GM23248 (cell line): ENCODE measurements at regions not wholly inside any gene's neighbourhood (a gene's known extent, or its start where the extent isn't known, plus 50 kb on each side); places are given as distances from the start of the nearest gene placed in this dataset.
"Not testable (repeated sequence)": the region's sequence is repeated elsewhere in the genome, so short reads cannot be mapped to it uniquely, and the experiment has no call there.

Experiments
- DNase-seq: peaks from one replicate; pipeline ENCODE4 v3.0.0-alpha.2; 2015
- H2AFZ ChIP-seq: fragments of 200-600 bp; sonication (generic); 2 replicates; pipeline ENCODE4 v1.6.1; 2016; ENCODE audit warnings: antibody characterized with exemption
- H3F3A ChIP-seq: fragments of 200-600 bp; sonication (generic); 2 replicates; pipeline ENCODE4 v1.6.1; 2016; ENCODE audit warnings: mild to moderate bottlenecking, antibody characterized with exemption, mixed run types; ENCODE audit not compliant: insufficient read depth
- H3K27ac ChIP-seq: fragments of 200-600 bp; sonication (generic); 2 replicates; pipeline ENCODE4 v1.5.1; 2016; ENCODE audit warnings: mild to moderate bottlenecking
- H3K27me3 ChIP-seq: fragments of 200-600 bp; sonication (generic); replicated peaks from 2 replicates; pipeline ENCODE4 v1.6.1; 2016; ENCODE audit warnings: mild to moderate bottlenecking; ENCODE audit not compliant: insufficient read depth
- H3K36me3 ChIP-seq: fragments of 200-600 bp; sonication (generic); 2 replicates; pipeline ENCODE4 v1.6.1; 2016; ENCODE audit warnings: low read depth, mild to moderate bottlenecking
- H3K4me1 ChIP-seq: fragments of 200-600 bp; sonication (generic); 2 replicates; pipeline ENCODE4 v1.6.1; 2016; ENCODE audit warnings: mild to moderate bottlenecking; ENCODE audit not compliant: insufficient read depth
- H3K4me2 ChIP-seq: fragments of 200-600 bp; sonication (generic); one replicate; pipeline ENCODE4 v1.6.1; 2016; ENCODE audit warnings: mild to moderate bottlenecking; ENCODE audit not compliant: unreplicated experiment
- H3K4me3 ChIP-seq: fragments of 200-600 bp; sonication (generic); 2 replicates; pipeline ENCODE4 v1.5.1; 2016; ENCODE audit warnings: mild to moderate bottlenecking
- H3K79me2 ChIP-seq: fragments of 200-600 bp; sonication (generic); 2 replicates; pipeline ENCODE4 v1.6.1; 2016; ENCODE audit warnings: mild to moderate bottlenecking; ENCODE audit not compliant: insufficient read depth
- H3K9ac ChIP-seq: fragments of 200-600 bp; sonication (generic); 2 replicates; pipeline ENCODE4 v1.6.1; 2016; ENCODE audit warnings: mild to moderate bottlenecking
- H3K9me2 ChIP-seq: fragments of 200-600 bp; sonication (generic); 2 replicates; pipeline ENCODE4 v1.6.1; 2016; ENCODE audit warnings: mixed run types, mild to moderate bottlenecking, moderate library complexity; ENCODE audit not compliant: insufficient read depth
- H3K9me3 ChIP-seq: fragments of 200-600 bp; sonication (generic); one replicate; pipeline ENCODE4 v1.6.1; 2017; ENCODE audit warnings: low read depth
- H4K20me1 ChIP-seq: fragments of 200-600 bp; sonication (generic); 2 replicates; pipeline ENCODE4 v1.6.0; 2016; ENCODE audit not compliant: insufficient read depth
- EZH2 ChIP-seq: fragments of 200-600 bp; sonication (generic); IDR thresholded peaks from 2 replicates; pipeline ENCODE4 v1.6.1; 2018; ENCODE audit warnings: antibody characterized with exemption, mild to moderate bottlenecking; ENCODE audit not compliant: insufficient read depth, poor library complexity, severe bottlenecking
- EZH2phosphoT487 ChIP-seq: fragments of 200-600 bp; sonication (generic); IDR thresholded peaks from 2 replicates; pipeline ENCODE4 v1.6.1; 2018; ENCODE audit warnings: antibody characterized with exemption, moderate library complexity, mild to moderate bottlenecking, low read depth; ENCODE audit not compliant: insufficient read depth
- WGBS, 2 experiments: methylation state at CpG; one replicate each; pipeline ENCODE4 v1.1.6; 2015 to 2017; ENCODE audit warnings: low lambda C conversion rate in 2 of 2, low coverage in 1 of 2; ENCODE audit errors: missing lambda C conversion rate in 2 of 2; 5-methylcytosine and 5-hydroxymethylcytosine counted together
- in situ Hi-C: fragments of 300-500 bp; cut with MboI; formaldehyde crosslinking; loops from 2 replicates; pipeline ENCODE4 v1.15.0; 2020

DNA sequence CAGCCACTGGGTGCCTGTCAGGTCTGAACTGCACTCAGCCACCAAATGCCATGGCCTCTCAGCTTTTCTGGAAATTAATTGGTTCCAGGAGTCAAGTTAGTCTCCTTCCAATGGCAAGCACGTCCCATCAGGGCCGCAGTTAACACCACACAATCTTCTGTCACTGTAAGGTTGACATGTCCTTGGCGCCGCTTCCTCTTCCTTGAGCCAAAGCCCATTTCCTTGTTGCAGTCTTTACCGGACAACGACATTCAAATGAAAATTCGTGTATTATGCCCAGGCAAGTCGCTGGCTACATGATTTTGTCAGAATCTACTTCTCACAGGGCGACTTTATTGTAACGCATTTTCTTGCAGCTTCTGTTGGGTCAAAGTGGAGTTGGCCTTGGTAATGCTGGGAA is 430.6 kb upstream of the KAZN start:
- no peak overlapping the region for H3K27ac ChIP-seq
- no peak overlapping the region for H3K9ac ChIP-seq
- no peak overlapping the region for H2AFZ ChIP-seq
- H3K79me2 ChIP-seq = no peaks in the 10 kb centered on the region
- no peaks in the 10 kb centered on the region for H3K4me1 ChIP-seq
- no peaks in the 10 kb centered on the region for H3K9me2 ChIP-seq
- 29 to 30% methylated on average over 10 of the region's 10 CpGs for WGBS, 2 experiments
- in situ Hi-C loops = no loop called here
- H3F3A ChIP-seq = no peaks in the 10 kb centered on the region
- H3K27me3 ChIP-seq = no peaks in the 10 kb centered on the region
- TF ChIP-seq EZH2 (no peak), EZH2phosphoT487 (no peak)
- H3K4me2 ChIP-seq = no peak overlapping the region
- H3K9me3 ChIP-seq = no peaks in the 10 kb centered on the region
- H3K36me3 ChIP-seq = no peaks in the 10 kb centered on the region
- H4K20me1 ChIP-seq = no peaks in the 10 kb centered on the region
- H3K4me3 ChIP-seq = no peak overlapping the region
- DNase-seq = no peak

DNA sequence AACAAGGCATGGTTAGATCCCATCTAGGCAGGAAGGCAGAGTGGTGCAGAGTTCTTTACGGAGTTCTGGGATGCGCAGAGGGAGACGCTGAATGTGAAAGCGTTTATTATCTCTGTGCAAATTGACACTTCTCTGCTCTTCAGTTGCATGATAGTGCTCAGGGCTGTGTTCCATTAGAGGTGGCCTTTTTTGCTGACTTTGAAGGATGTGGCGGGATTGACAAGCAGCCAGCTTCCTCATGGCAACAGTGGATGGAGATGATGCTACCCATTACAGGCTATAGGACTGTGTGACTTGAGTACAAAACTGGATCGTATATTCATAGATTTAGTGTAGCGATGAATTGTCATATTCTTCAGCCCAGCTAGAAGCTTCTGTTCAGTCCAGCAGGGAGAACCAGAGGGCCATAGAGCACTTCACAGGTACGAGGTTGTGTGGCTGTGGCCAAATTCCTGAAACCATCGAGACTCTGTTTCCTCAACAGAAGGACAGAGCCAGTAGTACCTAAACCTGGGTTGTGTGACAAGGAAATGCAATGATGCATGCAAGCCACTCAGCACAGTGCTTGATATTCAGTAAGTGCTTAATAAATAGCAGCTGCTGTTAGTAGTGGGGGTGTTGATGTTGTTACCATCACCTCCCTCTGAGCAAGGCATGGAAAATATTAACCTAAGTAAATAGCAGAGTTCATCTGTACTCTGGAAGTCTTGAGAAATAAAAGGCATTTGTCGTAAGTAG is 430.0 kb upstream of the KAZN start:
- H3K9me3 ChIP-seq = no peaks in the 10 kb centered on the region
- in situ Hi-C loops = no loop called here
- H3K4me1 ChIP-seq = no peaks in the 10 kb centered on the region
- no peaks in the 10 kb centered on the region for H3K9me2 ChIP-seq
- H3K4me2 ChIP-seq = no peak overlapping the region
- no peak overlapping the region for H3K4me3 ChIP-seq
- no peaks in the 10 kb centered on the region for H3K79me2 ChIP-seq
- H3F3A ChIP-seq = no peaks in the 10 kb centered on the region
- H3K27me3 ChIP-seq = no peaks in the 10 kb centered on the region
- no peaks in the 10 kb centered on the region for H3K36me3 ChIP-seq
- H2AFZ ChIP-seq = no peak overlapping the region
- WGBS, 2 experiments = 76 to 82% methylated on average over 10 of the region's 10 CpGs
- TF ChIP-seq EZH2phosphoT487 = no peak
- no peak for TF ChIP-seq EZH2
- DNase-seq = no peak
- no peaks in the 10 kb centered on the region for H4K20me1 ChIP-seq
- no peak overlapping the region for H3K9ac ChIP-seq
- H3K27ac ChIP-seq = no peak overlapping the region

GRCh38 chr1:14173598-14173997 is 424.9 kb upstream of the KAZN start:
- Histone ChIP-seq H3K36me3 (no peaks in the 10 kb centered on the region), H3K9me2 (no peaks in the 10 kb centered on the region), H4K20me1 (no peaks in the 10 kb centered on the region), H3K4me3 (no peak overlapping the region), H3K9ac (no peak overlapping the region), H3K27ac (no peak overlapping the region), H3K27me3 (no peaks in the 10 kb centered on the region), H2AFZ (no peak overlapping the region), H3K79me2 (no peaks in the 10 kb centered on the region), H3K4me2 (no peak overlapping the region), H3K4me1 (no peaks in the 10 kb centered on the region), H3K9me3 (no peaks in the 10 kb centered on the region), H3F3A (no peaks in the 10 kb centered on the region)
- in situ Hi-C loops = no loop called here
- WGBS, 2 experiments = 44 to 62% methylated on average over 5 of the region's 5 CpGs
- no peak for TF ChIP-seq EZH2phosphoT487
- TF ChIP-seq EZH2 = no peak
- DNase-seq = no peak

- H3F3A ChIP-seq, H3K9ac ChIP-seq, H3K4me3 ChIP-seq, in situ Hi-C loops, DNase-seq, H3K9me3 ChIP-seq, H4K20me1 ChIP-seq, H3K4me2 ChIP-seq, H3K36me3 ChIP-seq, H3K27me3 ChIP-seq, H2AFZ ChIP-seq, H3K4me1 ChIP-seq, H3K9me2 ChIP-seq, H3K79me2 ChIP-seq, H3K27ac ChIP-seq: not testable (repeated sequence)
- WGBS, 2 experiments = 55 to 73% methylated on average over 5 of the region's 5 CpGs
Measured at GRCh38 chr1:14177866-14178265, 420.6 kb upstream of the KAZN start.

DNA sequence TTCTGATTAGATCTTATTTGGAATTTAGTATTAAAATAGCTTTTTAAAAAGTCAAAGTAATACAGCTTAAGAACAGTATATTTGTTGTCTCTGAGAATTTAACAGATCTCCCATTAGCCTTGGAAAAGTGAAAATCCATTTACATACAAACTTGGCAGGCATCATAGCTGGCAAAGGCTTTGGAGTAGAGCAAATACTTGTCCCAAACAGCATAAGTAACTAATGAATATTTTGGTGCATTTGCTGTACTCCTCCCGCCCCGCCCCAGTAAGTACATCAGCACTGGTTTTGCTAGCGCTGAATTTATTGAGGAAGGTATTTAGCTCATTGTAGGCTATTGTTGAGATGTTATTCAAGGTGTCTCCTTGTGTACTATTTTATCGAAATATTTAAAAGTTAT is 417.7 kb upstream of the KAZN start:
- Histone ChIP-seq H3K9me3 (no peaks in the 10 kb centered on the region), H2AFZ (no peak overlapping the region), H3K9me2 (no peaks in the 10 kb centered on the region), H3K79me2 (no peaks in the 10 kb centered on the region), H3K9ac (no peak overlapping the region), H3K4me1 (no peaks in the 10 kb centered on the region), H3K4me2 (no peak overlapping the region), H3F3A (no peaks in the 10 kb centered on the region), H3K4me3 (no peak overlapping the region), H4K20me1 (no peaks in the 10 kb centered on the region), H3K27me3 (no peaks in the 10 kb centered on the region; the same call in 1 of the 2 replicates), H3K36me3 (no peaks in the 10 kb centered on the region), H3K27ac (no peak overlapping the region)
- TF ChIP-seq EZH2 = no peak
- no peak for TF ChIP-seq EZH2phosphoT487
- in situ Hi-C loops = no loop called here
- WGBS, 2 experiments = 40 to 42% methylated on average over 4 of the region's 4 CpGs
- DNase-seq = no peak
